IPS-NIHi7 (cell line): ENCODE measurements at regions not wholly inside any gene's neighbourhood (a gene's known extent, or its start where the extent isn't known, plus 50 kb on each side); places are given as distances from the start of the nearest gene placed in this dataset.

Experiments
- DNase-seq: peaks from one replicate; pipeline ENCODE4 v3.0.0; 2012; ENCODE audit warnings: mixed read lengths; ENCODE audit errors: extremely low spot score

DNA sequence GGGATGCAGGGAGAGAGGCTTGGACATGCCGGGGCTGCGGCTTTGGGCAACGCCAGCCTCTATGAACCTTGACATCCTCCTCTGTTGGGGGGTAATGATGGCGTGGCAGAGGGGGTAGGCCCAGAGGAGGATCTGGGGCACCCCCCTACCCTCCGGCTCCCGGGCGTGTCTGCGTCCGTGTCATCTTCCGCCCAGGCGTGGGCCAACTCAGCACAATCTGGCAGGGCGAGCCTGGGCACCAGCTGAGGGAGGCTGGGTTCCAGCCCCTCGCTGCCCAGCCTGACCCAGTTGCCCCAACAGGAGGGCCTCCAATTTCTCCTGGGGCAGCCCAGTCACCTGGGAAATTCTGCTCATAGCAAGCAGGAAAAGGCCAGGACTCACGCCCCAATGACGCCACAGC lies 62.9 kb upstream of the IL17B start:
- DNase-seq = no peak

GRCh38 chr5:149441194-149441753 lies 62.2 kb upstream of the IL17B start:
- no peak for DNase-seq

- peak; percentile 85 for DNase-seq
Measured at GRCh38 chr5:149439899-149440542, 60.9 kb upstream of the IL17B start.

DNA sequence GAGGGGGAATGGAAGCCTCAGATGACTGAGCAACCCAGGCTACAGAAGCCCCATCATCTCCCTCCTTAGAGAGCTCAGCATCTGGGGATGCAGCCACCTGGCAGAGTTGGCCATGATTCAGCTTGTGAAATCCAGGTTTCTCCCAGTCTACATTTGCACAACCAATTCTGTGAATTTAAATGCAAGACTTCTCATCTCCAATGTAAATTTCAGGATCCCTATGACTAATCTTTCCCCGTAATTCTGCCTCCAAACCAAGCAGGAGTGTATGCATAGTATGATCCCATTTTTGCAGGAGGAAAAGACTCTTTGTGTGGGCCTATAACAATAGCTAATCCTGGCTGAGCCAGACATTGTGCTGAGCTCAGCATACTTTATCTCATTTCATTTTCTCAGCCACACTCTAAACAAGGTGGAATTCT lies 59.6 kb upstream of the IL17B start:
- no peak for DNase-seq

- DNase-seq = no peak
Measured at GRCh38 chr5:149438281-149438680, 59.2 kb upstream of the IL17B start.

- no peak for DNase-seq
Measured at GRCh38 chr5:149437391-149438040, 58.4 kb upstream of the IL17B start.

- DNase-seq = no peak
Measured at GRCh38 chr5:149435660-149436059, 56.6 kb upstream of the IL17B start.

DNA sequence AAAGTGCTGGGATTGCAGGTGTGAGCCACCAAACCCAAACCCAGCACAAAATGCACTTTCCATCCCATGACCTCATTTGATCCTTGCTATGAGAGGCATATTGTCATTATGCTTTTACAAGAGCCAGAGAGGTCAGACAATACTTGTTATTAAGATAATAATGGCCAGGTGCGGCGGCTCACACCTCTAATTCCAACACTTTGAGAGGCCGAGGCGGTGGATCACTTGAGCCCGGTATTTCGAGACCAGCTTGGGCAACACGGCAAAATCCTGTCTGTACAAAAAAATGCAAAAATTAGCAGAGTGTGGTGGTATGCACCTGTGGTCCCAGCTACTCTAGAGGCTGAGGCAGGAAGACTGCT lies 55.9 kb upstream of the IL17B start:
- no peak for DNase-seq

DNA sequence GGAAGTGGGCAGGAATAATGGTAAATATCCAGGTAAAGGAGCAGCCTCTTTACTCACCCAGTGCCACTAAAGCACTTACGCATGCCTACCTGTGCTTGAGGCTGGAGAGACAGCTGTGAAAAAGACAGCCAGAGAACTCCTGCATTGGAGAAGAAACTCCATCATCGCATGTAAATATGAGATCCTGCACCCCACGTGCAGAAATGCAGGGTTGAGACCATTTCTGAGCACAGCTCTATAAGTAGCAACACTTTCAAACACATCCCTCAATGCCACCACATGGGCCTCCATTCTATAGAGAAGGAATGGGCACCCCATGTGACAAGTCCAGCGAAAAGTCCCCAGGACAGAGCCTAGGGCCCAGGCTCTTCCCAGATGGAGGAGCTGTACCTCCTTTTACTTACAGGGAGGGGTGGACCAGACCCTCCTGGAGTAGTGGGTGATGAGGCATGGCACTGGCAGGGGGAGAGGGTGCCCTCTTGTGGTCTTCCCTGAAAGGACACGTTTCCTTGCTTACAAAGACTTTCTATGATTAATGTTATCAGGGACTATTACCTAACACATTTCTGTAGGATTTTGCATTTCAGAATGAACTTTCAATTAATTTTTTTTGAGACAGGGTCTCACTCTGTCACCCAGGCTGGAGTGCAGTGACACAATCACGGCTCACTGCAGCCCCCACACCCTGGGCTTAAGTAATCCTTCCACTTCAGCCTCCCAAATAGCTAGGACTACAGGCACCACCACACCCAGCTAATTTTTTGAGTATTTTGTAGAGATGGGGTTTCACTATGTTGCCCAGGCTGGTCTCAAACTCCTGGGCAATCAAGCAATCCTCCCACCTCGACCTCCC lies 55.3 kb upstream of the IL17B start:
- DNase-seq = peak; percentile 89

DNA sequence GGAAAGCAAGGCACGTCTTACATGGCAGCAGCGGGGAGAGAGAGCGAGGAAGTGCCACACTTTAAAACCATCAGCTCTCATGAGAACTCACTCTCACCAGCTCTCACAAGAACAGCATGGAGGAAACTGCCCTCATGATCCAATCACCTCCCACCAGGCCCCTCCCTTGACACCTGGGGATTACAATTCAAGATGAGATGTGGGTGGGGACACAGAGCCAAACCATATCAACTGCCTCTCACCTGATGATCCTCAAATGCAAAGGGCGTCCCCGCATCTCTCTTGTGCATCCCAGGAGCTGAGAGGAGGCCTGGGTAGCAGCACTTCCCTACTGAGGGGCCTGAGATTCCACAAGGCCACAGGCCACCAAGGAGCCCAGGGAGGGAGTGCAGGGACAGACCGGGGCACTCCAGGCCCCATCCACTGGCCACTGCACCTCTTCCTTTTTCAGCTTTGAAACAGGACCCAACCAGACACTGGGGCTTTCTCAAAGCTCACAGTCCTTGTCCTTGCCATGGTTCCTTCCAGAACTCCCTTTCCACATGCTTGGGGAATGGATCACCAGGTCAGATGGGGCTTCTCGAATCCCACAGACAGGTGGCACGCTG lies 54.5 kb upstream of the IL17B start:
- DNase-seq = no peak

GRCh38 chr5:149432911-149433401 lies 53.9 kb upstream of the IL17B start:
- DNase-seq = no peak

GRCh38 chr5:149432376-149432775 lies 53.3 kb upstream of the IL17B start:
- no peak for DNase-seq

DNA sequence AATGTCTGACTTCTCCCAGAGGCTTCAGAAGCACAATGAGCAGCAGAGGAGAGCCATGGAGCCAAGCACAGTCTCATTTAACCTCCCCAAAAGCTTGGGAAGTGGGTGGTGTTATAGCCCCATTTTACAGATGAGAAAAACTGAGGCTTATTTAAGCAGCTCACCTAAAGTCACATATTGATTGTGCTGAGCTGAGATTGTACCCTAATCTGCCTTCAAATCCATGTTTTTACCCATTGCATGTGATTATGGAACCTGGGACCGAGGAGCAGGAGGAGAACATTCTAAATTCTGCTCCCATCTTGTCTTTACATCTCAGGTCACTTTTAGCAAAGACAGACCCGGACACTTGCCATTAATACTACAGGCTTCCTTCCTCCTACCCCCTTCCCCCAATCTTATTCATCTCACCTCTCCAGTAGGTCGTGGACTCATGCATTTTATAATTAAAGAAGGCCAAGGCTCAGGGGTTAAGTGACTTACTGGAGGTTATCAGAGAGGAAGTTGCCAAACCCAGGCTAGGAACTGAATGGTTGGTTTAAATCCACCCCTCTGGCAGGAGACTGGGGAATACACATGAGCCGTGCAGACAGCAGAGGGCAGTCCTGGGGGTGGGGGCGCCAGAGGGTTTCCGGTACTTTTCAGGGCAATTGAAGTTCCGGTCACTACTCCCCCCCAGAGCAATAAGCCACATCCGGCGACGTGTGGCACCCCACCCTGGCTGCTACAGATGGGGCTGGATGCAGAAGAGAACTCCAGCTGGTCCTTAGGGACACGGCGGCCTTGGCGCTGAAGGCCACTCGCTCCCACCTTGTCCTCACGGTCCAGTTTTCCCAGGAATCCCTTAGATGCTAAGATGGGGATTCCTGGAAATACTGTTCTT lies 51.0 kb upstream of the IL17B start:
- peak; percentile 66 for DNase-seq
